ENCODE measurements at regions not wholly inside any gene's neighbourhood (a gene's known extent, or its start where the extent isn't known, plus 50 kb on each side); places are given as distances from the start of the nearest gene placed in this dataset.

- ATAC-seq = no peak
- TF ChIP-seq CREB5 (CRISPR knock-in tag; IDR thresholded peaks at IDR 0.05; ENCODE audit: low read depth) = no peak
- TF ChIP-seq ZC3H10 (CRISPR knock-in tag; IDR thresholded peaks at IDR 0.05) = no peak
- no peak for TF ChIP-seq ZNF565 (CRISPR knock-in tag; conservative IDR thresholded peaks at IDR 0.05; ENCODE audit: low read depth)
- no peak for TF ChIP-seq ESRRG (CRISPR knock-in tag; IDR thresholded peaks at IDR 0.05)
- no peak for TF ChIP-seq RARB (CRISPR knock-in tag; IDR thresholded peaks at IDR 0.05)
- TF ChIP-seq GLIS3 (CRISPR knock-in tag; IDR thresholded peaks at IDR 0.05) = no peak
- no peak for TF ChIP-seq ARNTL (CRISPR knock-in tag; IDR thresholded peaks at IDR 0.05; ENCODE audit: borderline replicate concordance, low read depth)
- TF ChIP-seq TOX (CRISPR knock-in tag; IDR thresholded peaks at IDR 0.05; ENCODE audit: borderline replicate concordance) = no peak
- no peak for TF ChIP-seq ZNF70 (CRISPR knock-in tag; IDR thresholded peaks at IDR 0.05)
- TF ChIP-seq POU6F1 (CRISPR knock-in tag; IDR thresholded peaks at IDR 0.05; ENCODE audit: borderline replicate concordance, low read depth) = no peak
- TF ChIP-seq ISL1 (CRISPR knock-in tag; IDR thresholded peaks at IDR 0.05) = no peak
- TF ChIP-seq PPARA (CRISPR knock-in tag; IDR thresholded peaks at IDR 0.05; ENCODE audit: borderline replicate concordance) = no peak
- no peak for TF ChIP-seq ZFP3 (CRISPR knock-in tag; IDR thresholded peaks at IDR 0.05)
Observed at GRCh38 chr2:177154809-177155208, 57.8 kb upstream of the HNRNPA3 start.

- no peak for TF ChIP-seq TSHZ2 (CRISPR knock-in tag; IDR thresholded peaks at IDR 0.05)
- no peak for TF ChIP-seq TOX (CRISPR knock-in tag; IDR thresholded peaks at IDR 0.05; ENCODE audit: borderline replicate concordance)
- no peak for TF ChIP-seq PATZ1 (CRISPR knock-in tag; IDR thresholded peaks at IDR 0.05; ENCODE audit: borderline replicate concordance)
- no peak for TF ChIP-seq RARB (CRISPR knock-in tag; IDR thresholded peaks at IDR 0.05)
- no peak for TF ChIP-seq ZFP30 (CRISPR knock-in tag; IDR thresholded peaks at IDR 0.05)
- TF ChIP-seq TCF4 (CRISPR knock-in tag; IDR thresholded peaks at IDR 0.05; ENCODE audit: borderline replicate concordance) = no peak
- TF ChIP-seq ZNF70 (CRISPR knock-in tag; IDR thresholded peaks at IDR 0.05) = no peak
- TF ChIP-seq ZNF565 (CRISPR knock-in tag; conservative IDR thresholded peaks at IDR 0.05; ENCODE audit: low read depth) = no peak
- no peak for TF ChIP-seq OSR1 (CRISPR knock-in tag; IDR thresholded peaks at IDR 0.05)
- TF ChIP-seq ESRRG (CRISPR knock-in tag; IDR thresholded peaks at IDR 0.05) = no peak
- no peak for TF ChIP-seq ARNTL (CRISPR knock-in tag; IDR thresholded peaks at IDR 0.05; ENCODE audit: borderline replicate concordance, low read depth)
- TF ChIP-seq CREB5 (CRISPR knock-in tag; IDR thresholded peaks at IDR 0.05; ENCODE audit: low read depth) = no peak
- no peak for TF ChIP-seq CSDC2 (CRISPR knock-in tag; IDR thresholded peaks at IDR 0.05)
- TF ChIP-seq ZNF8 (CRISPR knock-in tag; IDR thresholded peaks at IDR 0.05) = no peak
- TF ChIP-seq SNAI2 (CRISPR knock-in tag; IDR thresholded peaks at IDR 0.05) = no peak
- no peak for TF ChIP-seq BACH2 (CRISPR knock-in tag; IDR thresholded peaks at IDR 0.05; ENCODE audit: borderline replicate concordance)
- TF ChIP-seq ISL1 (CRISPR knock-in tag; IDR thresholded peaks at IDR 0.05) = no peak
- TF ChIP-seq CSRNP3 (CRISPR knock-in tag; IDR thresholded peaks at IDR 0.05) = no peak
- no peak for TF ChIP-seq POU6F1 (CRISPR knock-in tag; IDR thresholded peaks at IDR 0.05; ENCODE audit: borderline replicate concordance, low read depth)
- no peak for TF ChIP-seq ZFP3 (CRISPR knock-in tag; IDR thresholded peaks at IDR 0.05)
- ATAC-seq = no peak
Observed at GRCh38 chr2:177155631-177156030, 57.0 kb upstream of the HNRNPA3 start.
